ENCODE measurements at regions not wholly inside any gene's neighbourhood (a gene's known extent, or its start where the extent isn't known, plus 50 kb on each side); places are given as distances from the start of the nearest gene placed in this dataset.

- TF ChIP-seq, protein P1, sequence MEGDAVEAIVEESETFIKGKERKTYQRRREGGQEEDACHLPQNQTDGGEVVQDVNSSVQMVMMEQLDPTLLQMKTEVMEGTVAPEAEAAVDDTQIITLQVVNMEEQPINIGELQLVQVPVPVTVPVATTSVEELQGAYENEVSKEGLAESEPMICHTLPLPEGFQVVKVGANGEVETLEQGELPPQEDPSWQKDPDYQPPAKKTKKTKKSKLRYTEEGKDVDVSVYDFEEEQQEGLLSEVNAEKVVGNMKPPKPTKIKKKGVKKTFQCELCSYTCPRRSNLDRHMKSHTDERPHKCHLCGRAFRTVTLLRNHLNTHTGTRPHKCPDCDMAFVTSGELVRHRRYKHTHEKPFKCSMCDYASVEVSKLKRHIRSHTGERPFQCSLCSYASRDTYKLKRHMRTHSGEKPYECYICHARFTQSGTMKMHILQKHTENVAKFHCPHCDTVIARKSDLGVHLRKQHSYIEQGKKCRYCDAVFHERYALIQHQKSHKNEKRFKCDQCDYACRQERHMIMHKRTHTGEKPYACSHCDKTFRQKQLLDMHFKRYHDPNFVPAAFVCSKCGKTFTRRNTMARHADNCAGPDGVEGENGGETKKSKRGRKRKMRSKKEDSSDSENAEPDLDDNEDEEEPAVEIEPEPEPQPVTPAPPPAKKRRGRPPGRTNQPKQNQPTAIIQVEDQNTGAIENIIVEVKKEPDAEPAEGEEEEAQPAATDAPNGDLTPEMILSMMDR (IDR thresholded peaks at IDR 0.05; ENCODE audit: low read length), result no peak
- TF ChIP-seq EZH2 (IDR thresholded peaks at IDR 0.05; ENCODE audit: borderline replicate concordance, low read length), result no peak
These were observed 195.7 kb upstream of the POT1 start for GRCh38 chr7:125125315-125125714.

Measured in OCI-LY1 (cell line).